Activated naive CD4-positive, alpha-beta T cell treated with anti-CD3 and anti-CD28 coated beads for 36 hours (primary cell): ENCODE measurements at regions not wholly inside any gene's neighbourhood (a gene's known extent, or its start where the extent isn't known, plus 50 kb on each side); places are given as distances from the start of the nearest gene placed in this dataset.

Experiments
- CTCF ChIA-PET: fragments of 350-600 bp; sonication (Branson Sonifier 250); formaldehyde crosslinking; loops from one replicate; lab custom pipeline; 2021; ENCODE audit warnings: antibody characterized with exemption; lab: Charles Lee
- DNase-seq: peaks from one replicate; pipeline ENCODE4 v3.0.0-alpha.2; 2020
- H3K27ac Mint-ChIP-seq: one replicate; pipeline ENCODE4 v1.8.0; 2021; ENCODE audit warnings: mild to moderate bottlenecking, mixed read lengths
- H3K27me3 Mint-ChIP-seq: one replicate; pipeline ENCODE4 v1.8.0; 2021; ENCODE audit warnings: low read depth, mixed read lengths
- H3K36me3 Mint-ChIP-seq: one replicate; pipeline ENCODE4 v1.8.0; 2021; ENCODE audit warnings: low read depth, mixed read lengths
- H3K4me1 Mint-ChIP-seq: one replicate; pipeline ENCODE4 v1.8.0; 2021; ENCODE audit warnings: low read depth, mixed read lengths
- H3K4me3 Mint-ChIP-seq: one replicate; pipeline ENCODE4 v1.8.0; 2021; ENCODE audit warnings: mild to moderate bottlenecking, moderate library complexity, mixed read lengths
- H3K9me3 Mint-ChIP-seq: one replicate; pipeline ENCODE4 v1.8.0; 2021; ENCODE audit warnings: mixed read lengths
- intact Hi-C: fragments of 100-400 bp; cut with micrococcal nuclease; formaldehyde crosslinking; loops from one replicate; pipeline ENCODE4 v1.15.1; 2023

DNA sequence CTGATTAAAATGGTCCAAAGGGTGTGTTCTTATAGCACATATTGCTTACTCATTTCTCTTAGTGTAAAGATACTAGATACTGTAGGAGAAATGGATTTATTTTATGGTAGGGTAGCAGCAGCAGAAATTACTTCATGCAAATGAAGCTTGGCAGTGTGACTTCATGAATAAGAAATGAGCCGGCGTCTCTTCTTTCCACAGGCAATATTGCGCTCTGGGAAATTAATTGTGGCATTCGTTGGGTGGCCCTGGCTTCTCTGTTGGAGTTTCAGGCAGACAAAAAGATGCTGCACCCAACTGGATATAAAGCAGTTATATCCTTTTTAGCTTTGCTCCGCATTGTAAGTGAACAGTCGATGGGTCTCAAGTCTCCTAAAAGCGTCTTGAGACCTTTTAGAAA is 211.0 kb upstream of the NAV2 start:
- Mint-ChIP-seq H3K27ac (no peak overlapping the region), H3K4me1 (no peaks in the 10 kb centered on the region), H3K9me3 (no peaks in the 10 kb centered on the region), H3K27me3 (peaks cover 7% of the 10 kb centered on the region), H3K4me3 (no peak overlapping the region), H3K36me3 (no peaks in the 10 kb centered on the region)
- intact Hi-C loops, result no loop called here
- CTCF ChIA-PET, result no interaction called here
- no peak for DNase-seq

- Mint-ChIP-seq H3K27ac (no peak overlapping the region), H3K4me1 (no peaks in the 10 kb centered on the region), H3K36me3 (no peaks in the 10 kb centered on the region), H3K4me3 (no peak overlapping the region), H3K27me3 (peaks cover 8% of the 10 kb centered on the region), H3K9me3 (no peaks in the 10 kb centered on the region)
- intact Hi-C loops, result no loop called here
- CTCF ChIA-PET, result no interaction called here
- DNase-seq, result no peak
These were observed 212.6 kb upstream of the NAV2 start for GRCh38 chr11:19499999-19500398.

DNA sequence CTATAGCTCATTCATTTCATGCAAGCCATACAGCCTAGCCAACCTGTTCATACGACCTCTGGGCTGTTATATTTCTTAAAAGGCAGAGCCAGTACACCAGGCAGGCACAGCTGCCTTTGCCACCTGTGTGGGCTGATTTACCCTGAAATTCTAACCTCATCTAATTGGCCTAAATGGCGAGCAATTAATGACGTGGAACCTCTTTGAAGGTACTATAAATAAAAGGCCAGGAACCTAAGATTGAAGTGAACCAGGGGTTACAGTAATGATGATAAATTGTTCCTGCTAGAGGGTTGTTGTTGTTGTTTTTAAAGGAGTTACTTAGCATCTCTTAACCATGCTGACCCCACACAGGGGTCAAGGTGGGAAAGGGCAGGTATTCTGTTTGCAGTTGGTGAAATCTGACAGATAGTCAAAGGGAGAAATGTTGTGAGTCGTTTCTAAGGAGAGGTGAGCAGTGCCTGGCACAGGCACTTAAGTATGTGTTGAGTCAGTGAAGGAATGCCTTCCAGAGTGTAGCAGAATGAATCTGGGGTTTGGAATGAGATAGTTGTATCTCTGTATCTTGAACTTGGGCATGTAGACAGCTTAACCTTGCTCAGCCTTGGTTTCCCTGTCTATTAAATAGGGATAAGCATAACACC is 213.5 kb upstream of the NAV2 start:
- Mint-ChIP-seq H3K4me3 (no peak overlapping the region), H3K27me3 (peaks cover 8% of the 10 kb centered on the region), H3K9me3 (no peaks in the 10 kb centered on the region), H3K36me3 (no peaks in the 10 kb centered on the region), H3K4me1 (no peaks in the 10 kb centered on the region), H3K27ac (no peak overlapping the region)
- no peak for DNase-seq
- intact Hi-C loops, result no loop called here
- CTCF ChIA-PET, result no interaction called here

DNA sequence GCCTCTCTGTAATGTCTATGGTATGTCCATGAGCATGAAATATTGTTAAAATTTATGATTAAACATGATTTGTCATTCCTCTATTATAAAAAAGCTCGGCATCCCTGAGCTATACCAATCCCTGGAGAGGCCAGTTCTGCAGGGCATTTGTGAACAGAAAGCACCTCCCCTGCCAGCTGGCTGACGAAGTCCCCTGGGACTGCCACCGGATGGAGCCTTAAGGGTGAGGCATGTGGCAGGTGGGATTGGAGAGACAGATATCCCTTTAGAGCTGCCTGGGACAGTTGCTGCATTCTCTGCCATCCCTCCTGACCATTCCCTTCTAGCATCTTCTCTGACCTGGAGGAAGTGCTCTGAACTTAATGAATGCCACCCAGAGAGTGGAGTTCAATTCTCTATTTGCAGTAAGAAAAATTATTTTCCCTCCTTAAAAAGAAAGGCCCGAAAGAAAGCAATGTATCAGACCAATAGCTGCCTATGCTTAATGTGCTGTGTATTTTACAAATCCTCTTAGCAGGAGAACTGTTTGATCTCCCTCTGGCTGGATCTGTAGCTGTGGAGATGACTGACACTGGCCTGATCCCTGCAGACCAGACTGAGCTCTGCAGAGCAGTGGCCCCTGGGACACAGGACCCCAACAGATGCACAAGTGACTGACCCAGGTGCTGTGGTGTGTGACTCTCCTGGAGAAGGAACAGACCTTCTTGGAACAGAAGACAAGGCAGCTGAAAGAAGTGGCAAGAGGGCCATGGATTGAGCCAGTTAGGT is 219.0 kb upstream of the NAV2 start:
- no peaks in the 10 kb centered on the region for H3K4me1 Mint-ChIP-seq
- intact Hi-C loops, result no loop called here
- CTCF ChIA-PET, result no interaction called here

DNA sequence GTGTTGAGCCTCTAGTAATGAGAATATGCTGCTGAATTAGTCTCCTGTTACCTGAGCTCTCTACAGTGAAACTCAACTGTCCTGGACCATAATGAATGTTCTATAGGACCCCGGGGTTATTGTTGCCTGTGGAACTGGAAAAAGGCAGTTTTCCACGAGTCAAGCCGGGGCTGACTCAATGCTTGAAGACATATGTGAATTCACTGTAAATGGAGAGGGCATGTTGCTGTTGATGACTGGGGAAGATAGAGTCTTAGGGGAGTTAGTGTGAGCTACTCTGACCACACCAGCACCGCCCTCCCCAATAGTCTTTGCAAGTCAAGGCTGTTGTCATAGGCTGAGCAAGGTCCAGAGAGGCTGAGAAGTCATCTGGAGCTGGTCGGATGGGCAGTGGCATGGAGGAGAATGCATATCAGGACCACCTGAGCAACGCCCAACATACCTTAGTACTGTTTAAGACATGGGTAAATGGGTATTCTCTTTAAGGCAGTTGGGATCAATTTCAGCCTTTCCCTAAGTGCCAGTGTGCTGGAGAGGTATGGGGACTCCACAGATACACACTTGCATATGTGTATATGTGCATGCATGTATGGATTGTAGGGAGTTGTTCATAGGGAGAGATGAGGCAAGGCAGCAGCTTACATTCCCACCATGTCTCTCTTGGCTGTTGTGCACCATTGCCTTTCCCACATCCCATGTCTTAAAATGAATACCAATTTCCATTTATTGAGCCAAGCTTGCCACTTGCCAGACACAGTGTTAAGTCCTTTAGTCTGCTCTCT is 230.1 kb upstream of the NAV2 start:
- H3K36me3 Mint-ChIP-seq, result no peaks in the 10 kb centered on the region
- intact Hi-C loops, result no loop called here
- no peak for DNase-seq
- no peaks in the 10 kb centered on the region for H3K4me1 Mint-ChIP-seq
- no peak overlapping the region for H3K27ac Mint-ChIP-seq
- CTCF ChIA-PET, result no interaction called here
- H3K27me3 Mint-ChIP-seq, result peaks cover 9% of the 10 kb centered on the region
- no peak overlapping the region for H3K4me3 Mint-ChIP-seq
- H3K9me3 Mint-ChIP-seq, result no peaks in the 10 kb centered on the region

More for the DNA sequence above, 219.0 kb upstream of the NAV2 start:
- H3K9me3 Mint-ChIP-seq, result no peaks in the 10 kb centered on the region
- no peak overlapping the region for H3K4me3 Mint-ChIP-seq
- no peak for DNase-seq
- peaks cover 6% of the 10 kb centered on the region for H3K27me3 Mint-ChIP-seq
- no peaks in the 10 kb centered on the region for H3K36me3 Mint-ChIP-seq
- H3K27ac Mint-ChIP-seq, result no peak overlapping the region

DNA sequence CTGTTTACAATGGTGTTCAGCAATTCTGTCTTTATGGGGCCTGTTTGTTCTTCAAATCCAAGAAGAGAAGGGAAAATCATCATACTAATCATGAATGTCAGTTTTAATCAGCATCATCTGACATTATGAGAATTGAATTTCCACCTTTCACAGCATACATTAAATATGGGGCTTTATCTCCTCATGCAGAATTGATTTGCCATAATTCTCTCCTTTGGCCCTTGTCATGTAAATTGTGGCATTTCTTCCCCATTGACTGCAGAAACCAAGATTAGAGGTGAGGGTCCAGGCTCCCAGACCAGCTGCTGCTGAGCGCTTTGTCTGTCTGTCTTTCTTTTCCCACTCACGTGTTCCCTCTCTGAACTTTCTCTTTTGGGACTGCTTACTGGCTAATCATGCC is 232.1 kb upstream of the NAV2 start:
- peaks cover 8% of the 10 kb centered on the region for H3K27me3 Mint-ChIP-seq
- no peaks in the 10 kb centered on the region for H3K9me3 Mint-ChIP-seq
- H3K36me3 Mint-ChIP-seq, result no peaks in the 10 kb centered on the region
- H3K4me1 Mint-ChIP-seq, result no peaks in the 10 kb centered on the region
- no peak overlapping the region for H3K27ac Mint-ChIP-seq
- DNase-seq, result no peak
- CTCF ChIA-PET, result no interaction called here
- no peak overlapping the region for H3K4me3 Mint-ChIP-seq
- intact Hi-C loops, result no loop called here

- Mint-ChIP-seq H3K9me3 (no peaks in the 10 kb centered on the region), H3K4me1 (no peaks in the 10 kb centered on the region), H3K4me3 (no peak overlapping the region), H3K36me3 (no peaks in the 10 kb centered on the region), H3K27ac (no peak overlapping the region), H3K27me3 (peaks cover 8% of the 10 kb centered on the region)
- no peak for DNase-seq
- CTCF ChIA-PET, result no interaction called here
- intact Hi-C loops, result no loop called here
These were observed 233.7 kb upstream of the NAV2 start for GRCh38 chr11:19478891-19479290.

DNA sequence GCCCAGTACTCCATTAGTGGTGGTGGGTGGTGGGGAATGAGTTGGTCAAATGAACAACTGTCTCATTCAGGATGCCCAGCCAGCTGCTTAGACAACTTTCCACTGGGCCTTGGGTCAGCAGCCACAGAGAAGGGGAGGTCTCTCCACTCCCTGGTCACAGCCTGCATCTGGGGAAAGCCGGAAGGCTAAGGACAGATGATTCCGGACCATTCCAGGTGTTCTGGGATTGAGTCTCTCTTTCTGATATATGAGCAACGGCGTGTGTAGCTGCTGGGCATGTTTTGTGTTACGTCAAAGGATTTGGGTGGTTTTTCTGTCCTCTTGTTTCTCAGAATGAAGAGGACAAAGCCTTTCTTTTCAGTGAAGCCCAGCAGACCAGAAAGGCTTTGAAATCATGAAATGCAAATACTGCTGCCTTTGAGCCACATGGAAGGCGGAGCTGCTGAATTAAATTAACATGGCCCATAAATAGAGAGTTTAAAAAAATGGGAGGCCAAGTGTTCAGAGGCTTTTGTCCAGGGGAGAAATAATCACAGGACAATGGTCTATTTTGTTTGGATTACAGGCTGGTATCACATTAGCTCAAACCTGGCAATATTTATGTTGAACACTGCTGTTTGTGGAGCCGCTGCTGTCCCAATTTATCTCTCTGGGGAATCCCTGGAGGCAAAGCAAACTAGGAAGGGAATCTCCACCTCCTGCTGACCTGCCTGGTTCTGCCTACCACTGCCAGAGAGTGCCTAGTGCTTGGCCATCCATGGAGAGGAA is 234.4 kb upstream of the E2F8 start:
- no peaks in the 10 kb centered on the region for H3K9me3 Mint-ChIP-seq
- DNase-seq, result no peak
- peaks cover 6% of the 10 kb centered on the region for H3K27me3 Mint-ChIP-seq
- no peak overlapping the region for H3K4me3 Mint-ChIP-seq
- H3K36me3 Mint-ChIP-seq, result no peaks in the 10 kb centered on the region
- H3K4me1 Mint-ChIP-seq, result no peaks in the 10 kb centered on the region
- no peak overlapping the region for H3K27ac Mint-ChIP-seq
- CTCF ChIA-PET, result no interaction called here
- intact Hi-C loops, result no loop called here

- intact Hi-C loops, result no loop called here
- Mint-ChIP-seq H3K36me3 (no peaks in the 10 kb centered on the region), H3K9me3 (no peaks in the 10 kb centered on the region), H3K27ac (no peak overlapping the region), H3K27me3 (peaks cover 12% of the 10 kb centered on the region), H3K4me3 (no peak overlapping the region), H3K4me1 (no peaks in the 10 kb centered on the region)
- no peak for DNase-seq
- CTCF ChIA-PET, result no interaction called here
These were observed 233.5 kb upstream of the E2F8 start for GRCh38 chr11:19474211-19474610.

DNA sequence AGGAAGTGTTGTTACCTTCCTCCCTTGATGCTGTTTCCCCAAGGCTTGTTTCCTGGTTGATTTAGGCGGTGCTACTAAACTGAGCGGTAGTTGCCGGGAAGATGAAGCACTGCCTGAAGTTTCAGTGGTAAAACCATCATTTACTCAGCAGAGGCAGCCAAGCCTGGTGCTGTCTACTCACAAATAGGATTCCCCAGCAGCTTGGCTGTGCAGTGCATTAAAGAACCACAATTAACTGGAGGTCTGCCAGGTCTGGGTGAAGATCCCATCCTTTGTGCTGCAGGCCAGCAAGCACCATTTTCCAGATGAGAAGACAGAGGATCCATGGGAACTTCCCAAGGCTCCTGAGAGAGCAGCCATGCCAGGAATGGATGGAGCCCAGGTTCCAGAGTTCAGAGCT is 231.9 kb upstream of the E2F8 start:
- CTCF ChIA-PET, result no interaction called here
- Mint-ChIP-seq H3K27me3 (peaks cover 9% of the 10 kb centered on the region), H3K4me3 (no peak overlapping the region), H3K9me3 (no peaks in the 10 kb centered on the region), H3K27ac (no peak overlapping the region), H3K36me3 (no peaks in the 10 kb centered on the region), H3K4me1 (no peaks in the 10 kb centered on the region)
- intact Hi-C loops, result no loop called here
- no peak for DNase-seq

DNA sequence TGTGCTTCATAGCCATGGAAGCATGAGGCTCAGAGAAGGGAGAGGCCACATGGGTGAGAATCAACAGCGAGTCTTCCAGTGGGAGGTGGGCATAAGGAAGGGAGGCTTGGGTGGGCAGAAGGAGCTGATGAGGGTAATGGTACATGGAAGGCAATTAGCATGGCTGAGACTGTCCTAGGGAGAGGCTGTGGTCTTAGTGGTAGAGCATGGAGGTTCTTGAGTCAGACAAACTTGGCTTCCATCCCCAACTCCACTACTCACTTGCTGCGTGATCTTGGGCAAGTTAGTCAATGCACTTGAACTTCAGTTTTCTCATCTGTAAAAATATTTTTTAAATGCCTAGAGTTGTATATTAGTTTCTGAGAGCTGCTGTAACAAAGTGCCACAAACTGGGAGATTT is 227.2 kb upstream of the E2F8 start:
- H3K4me3 Mint-ChIP-seq, result no peak overlapping the region
- H3K9me3 Mint-ChIP-seq, result no peaks in the 10 kb centered on the region
- DNase-seq, result no peak
- CTCF ChIA-PET, result interaction anchor here (0.7 kb wide), 1 partner anchor 465 kb away, joined by 3 read pairs; no protein-coding TSS in a partner anchor
- intact Hi-C loops, result no loop called here
- H3K36me3 Mint-ChIP-seq, result no peaks in the 10 kb centered on the region
- no peaks in the 10 kb centered on the region for H3K4me1 Mint-ChIP-seq
- H3K27ac Mint-ChIP-seq, result no peak overlapping the region
- peaks cover 10% of the 10 kb centered on the region for H3K27me3 Mint-ChIP-seq

DNA sequence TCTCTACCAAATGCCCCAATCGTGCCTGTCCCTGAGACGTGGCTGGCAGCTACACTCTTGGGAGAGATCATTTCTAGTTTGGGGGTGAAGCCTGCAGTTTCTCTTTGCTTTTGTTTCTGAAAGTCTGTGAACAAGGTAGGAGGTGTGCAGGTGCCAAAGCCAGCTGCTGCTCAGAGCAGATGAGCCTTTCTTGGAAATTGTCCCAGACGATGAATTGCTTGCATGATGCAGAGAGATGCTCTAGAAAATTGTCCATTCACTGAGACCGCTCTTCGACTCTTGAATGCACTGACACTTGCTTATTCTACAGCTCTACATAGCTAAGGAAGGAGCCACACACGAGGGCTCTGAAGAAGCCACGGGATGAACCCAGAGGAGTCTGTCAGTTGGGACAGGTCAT is 225.6 kb upstream of the E2F8 start:
- Mint-ChIP-seq H3K27me3 (peaks cover 12% of the 10 kb centered on the region), H3K36me3 (no peaks in the 10 kb centered on the region), H3K4me3 (no peak overlapping the region), H3K27ac (no peak overlapping the region), H3K4me1 (no peaks in the 10 kb centered on the region), H3K9me3 (no peaks in the 10 kb centered on the region)
- CTCF ChIA-PET, result no interaction called here
- no peak for DNase-seq
- intact Hi-C loops, result no loop called here
